Esophagus squamous epithelium (tissue), 4 donors: ENCODE measurements at regions not wholly inside any gene's neighbourhood (a gene's known extent, or its start where the extent isn't known, plus 50 kb on each side); places are given as distances from the start of the nearest gene placed in this dataset.

ENCODE experiments used
- CTCF ChIP-seq, 6 experiments: fragments of 450-650 bp in 4 of 6; fragments of 200-600 bp in 2 of 6; sonication (generic) in 2 of 6; IDR thresholded peaks; one replicate each; pipeline ENCODE4 v1.5.1; 2016 to 2019; ENCODE audit warnings: antibody characterized with exemption in 6 of 6, mild to moderate bottlenecking in 4 of 6, moderate library complexity in 4 of 6
- POLR2A ChIP-seq, 4 donors: fragments of 450-650 bp; IDR thresholded peaks; one replicate each; pipeline ENCODE4 v1.6.1; 2017; ENCODE audit warnings: antibody characterized with exemption in 4 of 4, mild to moderate bottlenecking in 4 of 4, moderate library complexity in 3 of 4

- TF ChIP-seq CTCF (IDR thresholded peaks at IDR 0.05): no peak
- TF ChIP-seq POLR2A (IDR thresholded peaks at IDR 0.05): no peak
Observed at GRCh38 chr14:81632157-81632556, 98.5 kb upstream of the SEL1L start.
